ENCODE measurements at regions not wholly inside any gene's neighbourhood (a gene's known extent, or its start where the extent isn't known, plus 50 kb on each side); places are given as distances from the start of the nearest gene placed in this dataset.

DNA sequence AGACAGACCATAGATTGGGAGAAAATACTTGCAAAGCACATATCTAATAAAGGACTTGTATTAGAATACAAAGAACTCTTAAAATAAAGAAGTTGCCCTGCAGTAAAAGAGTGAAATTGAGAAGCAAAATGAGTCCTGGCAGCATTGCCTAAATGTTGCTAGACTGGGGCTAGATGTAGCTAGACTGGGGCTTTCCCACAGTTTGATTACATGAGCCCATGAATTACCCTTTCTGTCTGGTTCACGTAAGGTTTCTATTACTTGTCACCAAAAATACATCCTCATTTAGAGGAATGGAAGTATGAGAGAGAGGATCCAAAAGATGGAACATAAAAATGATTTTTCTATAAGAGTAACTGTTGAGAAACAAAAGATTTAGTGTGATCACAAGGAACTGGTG lies 57.6 kb upstream of the CCDC28A start:
- no TSS peak for BruUV-seq (replicated peaks)
- H3K27ac ChIP-seq (ENCODE audit: insufficient read depth, low read depth, low read length): no peak overlapping the region

More for the DNA sequence above, 57.6 kb upstream of the CCDC28A start:
- Histone ChIP-seq H3K4me2 (ENCODE audit: insufficient read depth, low read length) (no peak overlapping the region), H3K79me2 (ENCODE audit: control insufficient read depth, insufficient read depth, low read length) (no peaks in the 10 kb centered on the region), H2AFZ (ENCODE audit: low read depth, low read length) (no peak overlapping the region), H3K9me1 (replicated peaks; ENCODE audit: control insufficient read depth, extremely low read depth, insufficient read depth, low read length) (no peaks in the 10 kb centered on the region), H3K9me3 (replicated peaks; ENCODE audit: control insufficient read depth, insufficient read depth, low read length) (no peaks in the 10 kb centered on the region), H3K36me3 (ENCODE audit: control insufficient read depth in 2 of 2, extremely low read depth in 1 of 2, insufficient read depth in 2 of 2, low read length in 2 of 2) (no peaks in the 10 kb centered on the region), H3K27me3 (ENCODE audit: control insufficient read depth in 2 of 2, insufficient read depth in 2 of 2, low read length in 2 of 2) (no peaks in the 10 kb centered on the region), H3K4me1 (ENCODE audit: control insufficient read depth, extremely low read depth, insufficient read depth, low read length) (peaks cover 13% of the 10 kb centered on the region), H3K4me3 (replicated peaks in 1 of 3; ENCODE audit: insufficient read depth in 1 of 3, low read depth in 1 of 3, low read length in 3 of 3) (no peak overlapping the region), H3K9ac (replicated peaks; ENCODE audit: extremely low read depth, insufficient read depth, low read length) (no peak overlapping the region), H4K20me1 (replicated peaks; ENCODE audit: control insufficient read depth, extremely low read depth, insufficient read depth, low read length) (no peaks in the 10 kb centered on the region)
- no peak for FAIRE-seq
- no peak for DNase-seq (ENCODE audit: low read depth, low spot score)
- dilution Hi-C loops (cut with MboI; ENCODE audit: extremely low pct_ligation_motif_present, low sequenced_read_pairs): no loop called here
- POLR2A ChIA-PET: no interaction called here
- intact Hi-C loops (cut with micrococcal nuclease): no loop called here
- CTCF ChIA-PET: interaction anchor here (1.5 kb wide), 1 partner anchor 10 kb away, joined by 3 read pairs; no protein-coding TSS in a partner anchor
- TF ChIP-seq, protein P1, sequence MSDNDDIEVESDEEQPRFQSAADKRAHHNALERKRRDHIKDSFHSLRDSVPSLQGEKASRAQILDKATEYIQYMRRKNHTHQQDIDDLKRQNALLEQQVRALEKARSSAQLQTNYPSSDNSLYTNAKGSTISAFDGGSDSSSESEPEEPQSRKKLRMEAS (IDR thresholded peaks at IDR 0.05; ENCODE audit: insufficient read depth, insufficient read length): no peak
- no peak for TF ChIP-seq POLR2AphosphoS5 (IDR thresholded peaks at IDR 0.05; ENCODE audit: insufficient read depth, low read depth, low read length)
- TF ChIP-seq GATA2 (IDR thresholded peaks at IDR 0.05; ENCODE audit: insufficient read depth, insufficient read length, low read depth, low read length): no peak
- no peak for TF ChIP-seq EZH2 (IDR thresholded peaks at IDR 0.05; ENCODE audit: borderline replicate concordance, low read depth, low read length, severe bottlenecking)
- no peak for TF ChIP-seq MYC (IDR thresholded peaks at IDR 0.05; ENCODE audit: low read depth, low read length)
- TF ChIP-seq FOS (IDR thresholded peaks at IDR 0.05; ENCODE audit: borderline replicate concordance, insufficient read depth, low read length): no peak
- TF ChIP-seq, protein P2, sequence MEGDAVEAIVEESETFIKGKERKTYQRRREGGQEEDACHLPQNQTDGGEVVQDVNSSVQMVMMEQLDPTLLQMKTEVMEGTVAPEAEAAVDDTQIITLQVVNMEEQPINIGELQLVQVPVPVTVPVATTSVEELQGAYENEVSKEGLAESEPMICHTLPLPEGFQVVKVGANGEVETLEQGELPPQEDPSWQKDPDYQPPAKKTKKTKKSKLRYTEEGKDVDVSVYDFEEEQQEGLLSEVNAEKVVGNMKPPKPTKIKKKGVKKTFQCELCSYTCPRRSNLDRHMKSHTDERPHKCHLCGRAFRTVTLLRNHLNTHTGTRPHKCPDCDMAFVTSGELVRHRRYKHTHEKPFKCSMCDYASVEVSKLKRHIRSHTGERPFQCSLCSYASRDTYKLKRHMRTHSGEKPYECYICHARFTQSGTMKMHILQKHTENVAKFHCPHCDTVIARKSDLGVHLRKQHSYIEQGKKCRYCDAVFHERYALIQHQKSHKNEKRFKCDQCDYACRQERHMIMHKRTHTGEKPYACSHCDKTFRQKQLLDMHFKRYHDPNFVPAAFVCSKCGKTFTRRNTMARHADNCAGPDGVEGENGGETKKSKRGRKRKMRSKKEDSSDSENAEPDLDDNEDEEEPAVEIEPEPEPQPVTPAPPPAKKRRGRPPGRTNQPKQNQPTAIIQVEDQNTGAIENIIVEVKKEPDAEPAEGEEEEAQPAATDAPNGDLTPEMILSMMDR (IDR thresholded peaks at IDR 0.05; ENCODE audit: extremely low read depth in 1 of 2, insufficient read depth in 1 of 2, low read depth in 1 of 2, low read length in 2 of 2): no peak
- no peak for TF ChIP-seq JUN (IDR thresholded peaks at IDR 0.05; ENCODE audit: borderline replicate concordance, insufficient read depth, insufficient read length, low read depth)

Measured in endothelial cell of umbilical vein (primary cell).